ENCODE measurements at regions not wholly inside any gene's neighbourhood (a gene's known extent, or its start where the extent isn't known, plus 50 kb on each side); places are given as distances from the start of the nearest gene placed in this dataset.

GRCh38 chr12:60872850-60873713, 1277.3 kb downstream of the SLC16A7 start:
- Histone ChIP-seq H3K36me3 (no peaks in the 10 kb centered on the region), H3K4me3 (ENCODE audit: low read depth, low read length) (no peak overlapping the region), H3K27ac (no peak overlapping the region), H3K9me3 (ENCODE audit: severe bottlenecking) (no peaks in the 10 kb centered on the region), H3K27me3 (ENCODE audit: insufficient read depth, low read depth, severe bottlenecking) (no peaks in the 10 kb centered on the region)
- no peak for DNase-seq
- TF ChIP-seq CTCF (IDR thresholded peaks at IDR 0.05; ENCODE audit: low read depth, low read length): no peak

GRCh38 chr12:60874091-60874490, 1278.3 kb downstream of the SLC16A7 start:
- TF ChIP-seq CTCF (IDR thresholded peaks at IDR 0.05; ENCODE audit: low read depth, low read length): no peak
- Histone ChIP-seq H3K27ac (no peak overlapping the region), H3K36me3 (no peaks in the 10 kb centered on the region), H3K9me3 (ENCODE audit: severe bottlenecking) (no peaks in the 10 kb centered on the region), H3K27me3 (ENCODE audit: insufficient read depth, low read depth, severe bottlenecking) (no peaks in the 10 kb centered on the region), H3K4me3 (ENCODE audit: low read depth, low read length) (no peak overlapping the region)
- DNase-seq: no peak

GRCh38 chr12:60920841-60921495, 1325.1 kb downstream of the SLC16A7 start:
- peaks cover 19% of the 10 kb centered on the region for H3K27me3 ChIP-seq (ENCODE audit: insufficient read depth, low read depth, severe bottlenecking)
- no peaks in the 10 kb centered on the region for H3K36me3 ChIP-seq
- H3K4me3 ChIP-seq (ENCODE audit: low read depth, low read length): no peak overlapping the region
- no peak overlapping the region for H3K27ac ChIP-seq
- no peak for TF ChIP-seq CTCF (IDR thresholded peaks at IDR 0.05; ENCODE audit: low read depth, low read length)
- H3K9me3 ChIP-seq (ENCODE audit: severe bottlenecking): no peaks in the 10 kb centered on the region
- no peak for DNase-seq

- Histone ChIP-seq H3K27ac (no peak overlapping the region), H3K36me3 (no peaks in the 10 kb centered on the region), H3K4me3 (ENCODE audit: low read depth, low read length) (no peak overlapping the region), H3K27me3 (ENCODE audit: insufficient read depth, low read depth, severe bottlenecking) (peaks cover 19% of the 10 kb centered on the region), H3K9me3 (ENCODE audit: severe bottlenecking) (no peaks in the 10 kb centered on the region)
- no peak for TF ChIP-seq CTCF (IDR thresholded peaks at IDR 0.05; ENCODE audit: low read depth, low read length)
- no peak for DNase-seq
These were observed 1325.7 kb downstream of the SLC16A7 start for GRCh38 chr12:60921541-60921940.

GRCh38 chr12:60926256-60926655, 1330.4 kb downstream of the SLC16A7 start:
- peak; percentile 6 for DNase-seq
- Histone ChIP-seq H3K27me3 (ENCODE audit: insufficient read depth, low read depth, severe bottlenecking) (peaks cover 39% of the 10 kb centered on the region), H3K4me3 (ENCODE audit: low read depth, low read length) (no peak overlapping the region), H3K9me3 (ENCODE audit: severe bottlenecking) (no peaks in the 10 kb centered on the region), H3K36me3 (no peaks in the 10 kb centered on the region), H3K27ac (no peak overlapping the region)
- TF ChIP-seq CTCF (IDR thresholded peaks at IDR 0.05; ENCODE audit: low read depth, low read length): no peak

Measured in WERI-Rb-1 (cell line).